D721Med (cell line): ENCODE measurements at regions not wholly inside any gene's neighbourhood (a gene's known extent, or its start where the extent isn't known, plus 50 kb on each side); places are given as distances from the start of the nearest gene placed in this dataset.

Experiments
- DNase-seq: peaks from one replicate; pipeline ENCODE4 v3.0.0; 2011; ENCODE audit warnings: low spot score; ENCODE audit not compliant: insufficient read length
- FAIRE-seq: peaks from 2 replicates; lab custom pipeline; 2011; peaks lifted over from hg19 to GRCh38; lab: Jason Lieb, UNC
- CTCF ChIP-seq: IDR thresholded peaks from 2 replicates; pipeline ENCODE4 v1.5.1; 2012; ENCODE audit warnings: mild to moderate bottlenecking, control low read depth; ENCODE audit not compliant: insufficient read depth; ENCODE audit errors: missing control alignments

GRCh38 chr7:1367501-1368183 is 91.6 kb downstream of the MICALL2 start:
- TF ChIP-seq CTCF: no peak
- DNase-seq (no peak), FAIRE-seq (no peak)

GRCh38 chr7:1368184-1368681 is 91.0 kb downstream of the MICALL2 start:
- DNase-seq (no peak), FAIRE-seq (no peak)
- no peak for TF ChIP-seq CTCF

- peak; percentile 53 for TF ChIP-seq CTCF
- DNase-seq (peak; percentile 97), FAIRE-seq (no peak)
Measured at GRCh38 chr7:1368682-1369571, 90.3 kb downstream of the MICALL2 start.

GRCh38 chr7:1369916-1370657 is 89.2 kb downstream of the MICALL2 start:
- no peak for FAIRE-seq

GRCh38 chr7:1370738-1371137 is 88.5 kb downstream of the MICALL2 start:
- DNase-seq (no peak), FAIRE-seq (no peak)
- no peak for TF ChIP-seq CTCF

More at GRCh38 chr7:1369916-1370657, 89.2 kb downstream of the MICALL2 start:
- no peak for TF ChIP-seq CTCF
- DNase-seq: no peak

- FAIRE-seq: no peak
- no peak for TF ChIP-seq CTCF
Measured at GRCh38 chr7:1372063-1372462, 87.2 kb downstream of the MICALL2 start.

More at GRCh38 chr7:1372063-1372462, 87.2 kb downstream of the MICALL2 start:
- DNase-seq: no peak
